Thyroid gland (tissue), 4 donors: ENCODE measurements at regions not wholly inside any gene's neighbourhood (a gene's known extent, or its start where the extent isn't known, plus 50 kb on each side); places are given as distances from the start of the nearest gene placed in this dataset.
A peak's percentile ranks its signal among the peaks of the same experiment; 100 is the strongest.

ENCODE experiments used
- DNase-seq, 2 donors: peaks; one replicate each; pipeline ENCODE4 v3.0.0-alpha.2; 2019
- H3K27ac ChIP-seq, 3 donors: fragments of 200-600 bp; sonication (generic); 1 replicate in 2 of 3; 2 replicates in 1 of 3; pipeline ENCODE4 v1.5.1; 2016 to 2019; ENCODE audit warnings: mild to moderate bottlenecking in 1 of 3, moderate library complexity in 1 of 3
- H3K27me3 ChIP-seq: fragments of 200-600 bp; sonication (generic); one replicate; pipeline ENCODE4 v1.5.1; 2019
- H3K36me3 ChIP-seq, 2 donors: fragments of 200-600 bp; sonication (generic); one replicate each; pipeline ENCODE4 v1.5.1; 2016 to 2019
- H3K4me1 ChIP-seq, 2 donors: fragments of 200-600 bp; sonication (generic); one replicate each; pipeline ENCODE4 v1.5.1; 2017 to 2019
- H3K4me3 ChIP-seq, 3 donors: fragments of 200-600 bp; sonication (generic); replicated peaks in 1 of 3; 1 replicate in 2 of 3; 2 replicates in 1 of 3; pipeline ENCODE4 v1.5.1; 2016; ENCODE audit warnings: mild to moderate bottlenecking in 1 of 3
- H3K9me3 ChIP-seq: fragments of 200-600 bp; sonication (generic); one replicate; pipeline ENCODE4 v1.5.1; 2017
- CTCF ChIP-seq, 6 experiments: fragments of 200-600 bp in 3 of 6; fragments of 450-650 bp in 3 of 6; sonication (generic) in 3 of 6; IDR thresholded peaks; one replicate each; pipeline ENCODE4 v1.5.1; 2016 to 2019; ENCODE audit warnings: antibody characterized with exemption in 6 of 6, mild to moderate bottlenecking in 2 of 6, inconsistent platforms in 1 of 6, moderate library complexity in 1 of 6
- POLR2A ChIP-seq, 2 donors: fragments of 450-650 bp; IDR thresholded peaks; one replicate each; pipeline ENCODE4 v1.6.1; 2017; ENCODE audit warnings: antibody characterized with exemption in 2 of 2, mild to moderate bottlenecking in 2 of 2, moderate library complexity in 1 of 2
- WGBS, 2 donors: methylation state at CpG; one replicate each; pipeline ENCODE4 v1.1.5; 2017; 5-methylcytosine and 5-hydroxymethylcytosine counted together
- intact Hi-C: fragments of 100-400 bp; cut with DNase I; formaldehyde crosslinking; loops from one replicate; pipeline ENCODE4 v1.15.1; 2023

- H3K27me3 ChIP-seq, result no peaks in the 10 kb centered on the region
- DNase-seq, result peak; percentile 13 to 25
- H3K4me3 ChIP-seq, result no peak overlapping the region
- 21 to 43% methylated on average over 2 of the region's 2 CpGs for WGBS, 2 donors
- no peaks in the 10 kb centered on the region for H3K36me3 ChIP-seq
- H3K4me1 ChIP-seq, result peaks cover 22 to 60% of the 10 kb centered on the region in 2 donors
- TF ChIP-seq CTCF (IDR thresholded peaks at IDR 0.05) (no peak), POLR2A (IDR thresholded peaks at IDR 0.05) (no peak)
- H3K27ac ChIP-seq, result peak overlapping the region; percentile 53 to 85 (median 84)
- intact Hi-C loops, result no loop called here
- H3K9me3 ChIP-seq, result no peaks in the 10 kb centered on the region
These were observed 264.5 kb upstream of the NEBL start for GRCh38 chr10:21161647-21162046.

GRCh38 chr10:21161090-21161625 lies 264.0 kb upstream of the NEBL start:
- no peaks in the 10 kb centered on the region for H3K9me3 ChIP-seq
- no peak for DNase-seq
- H3K4me3 ChIP-seq, result no peak overlapping the region
- H3K36me3 ChIP-seq, result no peaks in the 10 kb centered on the region
- H3K27me3 ChIP-seq, result no peaks in the 10 kb centered on the region
- WGBS, 2 donors, result 82 to 93% methylated on average over 5 of the region's 5 CpGs
- intact Hi-C loops, result no loop called here
- TF ChIP-seq CTCF (IDR thresholded peaks at IDR 0.05) (no peak), POLR2A (IDR thresholded peaks at IDR 0.05) (no peak)
- peaks cover 22 to 61% of the 10 kb centered on the region in 2 donors for H3K4me1 ChIP-seq
- H3K27ac ChIP-seq, result peak overlapping the region; percentile 53 to 85 (median 84)

GRCh38 chr10:21160116-21160515 lies 263.0 kb upstream of the NEBL start:
- H3K9me3 ChIP-seq, result no peaks in the 10 kb centered on the region
- no peaks in the 10 kb centered on the region for H3K27me3 ChIP-seq
- DNase-seq, result peak; percentile 46 to 59
- intact Hi-C loops, result no loop called here
- no peak overlapping the region for H3K4me3 ChIP-seq
- peaks cover 27 to 67% of the 10 kb centered on the region in 2 donors for H3K4me1 ChIP-seq
- no peaks in the 10 kb centered on the region for H3K36me3 ChIP-seq
- TF ChIP-seq POLR2A (IDR thresholded peaks at IDR 0.05) (no peak), CTCF (IDR thresholded peaks at IDR 0.05) (no peak)
- 22 to 30% methylated on average over 4 of the region's 4 CpGs for WGBS, 2 donors
- H3K27ac ChIP-seq, result peak overlapping the region; percentile 43 to 85 (median 84)

GRCh38 chr10:21159669-21160068 lies 262.6 kb upstream of the NEBL start:
- Histone ChIP-seq H3K4me3 (no peak overlapping the region), H3K27me3 (no peaks in the 10 kb centered on the region), H3K9me3 (no peaks in the 10 kb centered on the region), H3K36me3 (no peaks in the 10 kb centered on the region), H3K4me1 (peaks cover 25 to 69% of the 10 kb centered on the region in 2 donors), H3K27ac (peak overlapping the region; percentile 43 to 85 (median 84))
- WGBS, 2 donors, result 75 to 77% methylated on average over 4 of the region's 4 CpGs
- intact Hi-C loops, result no loop called here
- DNase-seq, result no peak
- no peak for TF ChIP-seq POLR2A (IDR thresholded peaks at IDR 0.05)
- no peak for TF ChIP-seq CTCF (IDR thresholded peaks at IDR 0.05)

GRCh38 chr10:21158301-21158700 lies 261.2 kb upstream of the NEBL start:
- 91 to 99% methylated on average over 3 of the region's 3 CpGs for WGBS, 2 donors
- intact Hi-C loops, result no loop called here
- no peak for DNase-seq

More at GRCh38 chr10:21158301-21158700, 261.2 kb upstream of the NEBL start:
- Histone ChIP-seq H3K4me3 (no peak overlapping the region), H3K36me3 (no peaks in the 10 kb centered on the region), H3K4me1 (peaks cover 25 to 63% of the 10 kb centered on the region in 2 donors), H3K27me3 (no peaks in the 10 kb centered on the region), H3K9me3 (no peaks in the 10 kb centered on the region), H3K27ac (no peak overlapping the region)
- no peak for TF ChIP-seq CTCF (IDR thresholded peaks at IDR 0.05)
- TF ChIP-seq POLR2A (IDR thresholded peaks at IDR 0.05), result no peak
